GM12875 (cell line): ENCODE measurements at regions not wholly inside any gene's neighbourhood (a gene's known extent, or its start where the extent isn't known, plus 50 kb on each side); places are given as distances from the start of the nearest gene placed in this dataset.
"Not testable (repeated sequence)": the region's sequence is repeated elsewhere in the genome, so short reads cannot be mapped to it uniquely, and the experiment has no call there.

ENCODE experiments used
- H3K4me3 ChIP-seq: one replicate; pipeline ENCODE4 v1.5.1; 2011; ENCODE audit warnings: low read depth, low read length, control low read depth
- TF ChIP-seq, protein P1 (sequence below): IDR thresholded peaks from 2 replicates; pipeline ENCODE4 v1.5.1; 2011; ENCODE audit warnings: low read depth, mild to moderate bottlenecking, control low read depth, inconsistent platforms, low read length, moderate library complexity, borderline replicate concordance; ENCODE audit not compliant: insufficient read depth

DNA sequence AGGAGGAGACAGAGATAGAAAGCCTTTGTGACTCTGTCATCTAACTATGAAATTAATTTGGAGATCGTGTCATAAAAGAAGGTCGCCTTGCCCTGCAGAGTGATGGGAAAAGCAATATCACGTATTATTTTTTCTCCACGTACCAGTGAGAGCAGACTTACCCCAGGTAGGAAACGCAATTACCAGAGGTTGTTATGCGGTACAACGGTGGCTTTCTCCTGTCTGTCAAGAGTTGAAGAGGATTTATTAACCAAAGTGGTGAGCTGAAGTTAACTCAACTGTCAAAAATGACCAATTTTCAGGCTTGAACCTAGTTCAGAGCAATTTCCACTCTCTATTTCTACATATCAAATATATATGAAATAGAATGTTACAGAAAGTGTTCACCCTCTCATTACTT, 282.6 kb upstream of the PFKP start:
- TF ChIP-seq, protein P1, sequence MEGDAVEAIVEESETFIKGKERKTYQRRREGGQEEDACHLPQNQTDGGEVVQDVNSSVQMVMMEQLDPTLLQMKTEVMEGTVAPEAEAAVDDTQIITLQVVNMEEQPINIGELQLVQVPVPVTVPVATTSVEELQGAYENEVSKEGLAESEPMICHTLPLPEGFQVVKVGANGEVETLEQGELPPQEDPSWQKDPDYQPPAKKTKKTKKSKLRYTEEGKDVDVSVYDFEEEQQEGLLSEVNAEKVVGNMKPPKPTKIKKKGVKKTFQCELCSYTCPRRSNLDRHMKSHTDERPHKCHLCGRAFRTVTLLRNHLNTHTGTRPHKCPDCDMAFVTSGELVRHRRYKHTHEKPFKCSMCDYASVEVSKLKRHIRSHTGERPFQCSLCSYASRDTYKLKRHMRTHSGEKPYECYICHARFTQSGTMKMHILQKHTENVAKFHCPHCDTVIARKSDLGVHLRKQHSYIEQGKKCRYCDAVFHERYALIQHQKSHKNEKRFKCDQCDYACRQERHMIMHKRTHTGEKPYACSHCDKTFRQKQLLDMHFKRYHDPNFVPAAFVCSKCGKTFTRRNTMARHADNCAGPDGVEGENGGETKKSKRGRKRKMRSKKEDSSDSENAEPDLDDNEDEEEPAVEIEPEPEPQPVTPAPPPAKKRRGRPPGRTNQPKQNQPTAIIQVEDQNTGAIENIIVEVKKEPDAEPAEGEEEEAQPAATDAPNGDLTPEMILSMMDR: no peak
- H3K4me3 ChIP-seq: no peak overlapping the region

DNA sequence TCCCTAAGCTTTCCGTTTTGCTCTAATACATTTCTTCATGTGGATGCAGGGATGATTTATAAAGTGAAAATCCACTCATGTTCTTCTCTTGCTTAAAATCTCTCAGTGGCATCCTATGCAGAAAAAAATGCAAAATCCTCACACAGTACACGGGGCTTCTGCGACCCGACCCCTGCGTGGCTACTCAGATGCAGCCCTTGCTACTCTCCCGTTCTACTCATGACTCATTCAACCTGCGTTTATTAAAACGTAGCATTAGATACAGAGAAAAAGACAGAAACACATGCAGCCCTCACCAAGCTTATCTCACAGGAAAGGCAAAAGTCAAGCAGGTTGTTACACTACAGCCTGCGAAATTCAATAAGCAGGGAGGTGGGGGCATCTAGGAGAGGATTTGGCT, 284.4 kb upstream of the PFKP start:
- TF ChIP-seq, protein P1: no peak
- no peak overlapping the region for H3K4me3 ChIP-seq

DNA sequence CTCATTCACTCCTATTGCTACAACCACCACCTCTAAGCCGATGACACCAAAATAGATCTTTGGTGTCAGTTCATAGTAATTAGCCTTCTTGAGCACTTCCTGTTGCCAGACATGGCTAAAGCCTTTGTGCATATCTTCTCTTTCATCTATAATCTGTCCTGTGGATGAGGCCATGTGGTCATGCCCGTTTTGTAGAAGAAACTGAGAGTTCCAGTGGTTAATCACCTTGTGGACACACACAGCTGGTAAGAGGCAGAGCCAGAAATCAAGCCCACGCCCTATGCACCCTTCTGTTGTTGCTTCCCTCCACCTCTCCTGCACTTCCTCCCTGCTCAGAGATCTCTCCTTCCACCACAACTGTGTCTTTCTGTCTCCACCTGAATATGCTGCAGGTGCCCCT, 285.1 kb upstream of the PFKP start:
- H3K4me3 ChIP-seq: no peak overlapping the region
- TF ChIP-seq, protein P1: no peak

DNA sequence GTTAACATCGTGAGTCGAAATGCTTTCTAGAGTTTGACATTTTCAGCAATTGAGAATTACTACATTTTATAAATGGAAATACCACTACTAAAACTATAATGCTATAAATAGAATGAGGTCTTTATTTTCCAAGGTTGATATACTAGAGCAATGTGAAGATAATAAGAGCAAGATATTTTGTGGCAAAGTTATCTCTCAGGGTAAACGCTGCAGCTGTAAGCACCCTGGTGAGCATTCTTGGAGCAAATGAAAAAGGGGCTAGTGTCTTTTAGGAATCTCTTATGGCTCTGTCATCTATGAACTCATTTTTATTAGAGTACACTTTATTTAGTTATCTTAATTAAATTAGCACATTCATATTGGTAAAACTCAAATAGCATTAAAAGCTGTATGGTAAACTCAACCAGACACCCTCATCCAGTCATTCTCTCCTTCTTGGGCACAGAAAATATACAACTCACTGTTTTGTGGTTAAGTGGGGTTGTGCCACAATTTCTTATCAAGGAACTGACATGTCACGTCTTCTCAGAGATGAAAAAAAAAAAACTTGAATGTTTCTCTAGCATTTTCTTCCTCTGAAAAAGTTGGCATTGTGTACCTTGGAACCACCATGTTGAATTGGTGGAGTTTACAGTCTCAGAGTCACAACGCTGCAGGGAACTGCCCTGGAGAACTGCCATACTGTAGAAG, 289.5 kb upstream of the PFKP start:
- H3K4me3 ChIP-seq: no peak overlapping the region

DNA sequence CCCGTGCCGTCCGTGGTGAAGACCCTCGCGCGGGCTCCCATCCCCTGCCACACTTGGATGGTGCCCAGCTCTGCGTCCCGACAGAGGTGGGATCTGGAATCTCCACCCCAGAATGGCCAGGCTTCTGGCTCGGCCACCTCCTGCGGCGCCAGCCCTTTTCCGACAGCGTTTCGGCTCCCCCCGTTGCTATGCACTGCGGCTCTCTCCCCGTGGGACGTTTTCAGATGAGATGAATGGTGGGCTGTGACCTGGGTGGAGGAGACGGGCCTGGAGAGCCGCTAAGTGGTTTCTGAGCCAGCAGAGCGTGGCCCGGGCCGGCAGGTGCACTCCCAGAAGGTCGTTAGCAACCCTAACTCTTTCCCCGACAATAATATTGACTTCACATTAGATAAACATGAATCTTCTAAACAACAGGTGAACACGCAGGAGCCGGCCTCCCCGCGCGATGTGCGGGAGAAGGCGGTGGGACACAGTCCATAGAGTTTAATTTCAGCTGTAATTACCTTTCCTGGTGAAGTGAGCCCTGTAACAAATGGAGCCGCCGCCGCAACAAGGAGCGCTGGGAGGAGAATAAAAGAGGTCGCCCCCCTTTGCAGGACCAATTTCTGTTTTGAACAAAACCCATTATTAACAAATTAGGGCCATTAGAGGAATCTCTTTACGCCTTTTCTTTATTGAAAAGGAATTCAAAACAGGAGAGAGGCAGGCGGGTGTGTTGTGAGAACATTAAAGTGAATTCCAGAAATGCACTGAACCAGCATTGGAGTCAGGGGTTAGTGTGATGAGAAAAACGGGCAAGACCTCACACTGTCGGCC, 294.3 kb upstream of the PFKP start:
- TF ChIP-seq, protein P1: no peak
- no peak overlapping the region for H3K4me3 ChIP-seq

More for the DNA sequence above, 289.5 kb upstream of the PFKP start:
- TF ChIP-seq, protein P1: no peak

DNA sequence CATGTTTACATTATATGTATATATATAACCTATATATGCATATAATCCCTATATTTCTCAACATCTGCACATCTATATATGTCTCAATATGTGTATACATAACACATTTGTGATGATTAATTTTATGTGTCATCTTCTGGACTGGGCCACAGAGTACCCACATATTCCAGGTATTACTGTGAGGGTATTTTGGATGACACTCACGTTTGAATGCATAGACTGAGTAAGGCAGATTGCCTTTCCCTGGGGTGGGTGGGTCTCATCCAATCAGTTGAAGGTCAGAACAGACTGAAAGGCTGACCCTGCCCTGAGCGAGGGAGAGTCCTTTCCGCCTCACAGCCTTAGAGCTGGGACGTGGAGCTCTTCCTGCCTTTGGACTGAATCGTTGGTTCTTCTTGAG, 295.2 kb upstream of the PFKP start:
- H3K4me3 ChIP-seq: no peak overlapping the region
- TF ChIP-seq, protein P1: no peak

DNA sequence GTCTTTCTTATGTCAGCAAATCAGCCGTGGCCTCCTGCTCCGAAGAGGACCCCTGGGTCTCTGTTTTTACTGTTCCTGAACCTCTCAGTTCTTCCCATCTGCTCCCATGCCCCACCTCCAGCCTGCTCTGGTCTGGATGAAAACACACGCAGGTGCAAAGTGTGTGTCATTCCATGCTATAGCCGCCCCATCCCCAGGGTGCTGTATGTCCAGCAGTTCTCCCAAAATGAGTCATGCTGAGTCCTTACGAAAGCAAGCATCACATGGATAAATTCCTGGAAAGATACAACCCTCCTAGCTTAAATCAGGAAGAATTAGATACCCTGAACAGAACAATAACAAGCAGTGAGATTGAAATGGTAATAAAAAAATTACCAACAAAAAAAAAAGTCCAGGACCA, 300.1 kb upstream of the PFKP start:
- H3K4me3 ChIP-seq: not testable (repeated sequence)
